GM10248 (cell line): ENCODE measurements at regions not wholly inside any gene's neighbourhood (a gene's known extent, or its start where the extent isn't known, plus 50 kb on each side); places are given as distances from the start of the nearest gene placed in this dataset.

Experiments used
- CTCF ChIA-PET: fragments of 300-600 bp; sonication (Branson Sonifier 250); formaldehyde crosslinking; extraction: SDS; loops from one replicate; lab custom pipeline; 2021; ENCODE audit warnings: antibody characterized with exemption; lab: Yijun Ruan, JAX
- POLR2A ChIA-PET: fragments of 350-650 bp; sonication (Branson Sonifier 250); formaldehyde crosslinking; extraction: SDS; loops from one replicate; lab custom pipeline; 2020; ENCODE audit warnings: antibody characterized with exemption; lab: Yijun Ruan, JAX
- DNase-seq: peaks from one replicate; pipeline ENCODE4 v3.0.0; 2012; ENCODE audit errors: extremely low spot score
- CTCF ChIP-seq: IDR thresholded peaks from 2 replicates; pipeline ENCODE4 v1.5.1; 2012; ENCODE audit warnings: mild to moderate bottlenecking, low read depth; ENCODE audit errors: extremely low read depth, missing control alignments, control extremely low read depth

- POLR2A ChIA-PET: no interaction called here
- TF ChIP-seq CTCF: no peak
- no peak for DNase-seq
- CTCF ChIA-PET: no interaction called here
Measured at GRCh38 chr7:115379321-115379720, 457.4 kb downstream of the MDFIC start.

- ChIA-PET POLR2A (no interaction called here), CTCF (no interaction called here)
- no peak for DNase-seq
- TF ChIP-seq CTCF: no peak
Measured at GRCh38 chr7:115368998-115369397, 447.1 kb downstream of the MDFIC start.

GRCh38 chr7:115363916-115364315 is 442.0 kb downstream of the MDFIC start:
- POLR2A ChIA-PET: no interaction called here
- CTCF ChIA-PET: no interaction called here
- TF ChIP-seq CTCF: no peak

GRCh38 chr7:115359955-115360354 is 438.1 kb downstream of the MDFIC start:
- CTCF ChIA-PET: no interaction called here
- POLR2A ChIA-PET: no interaction called here
- no peak for TF ChIP-seq CTCF
- no peak for DNase-seq

More at GRCh38 chr7:115363916-115364315, 442.0 kb downstream of the MDFIC start:
- DNase-seq: no peak

- ChIA-PET POLR2A (no interaction called here), CTCF (interaction anchor here (0.6 kb wide), 1 partner anchor 84 kb away, joined by 3 read pairs; no protein-coding TSS in a partner anchor)
- TF ChIP-seq CTCF: no peak
- DNase-seq: no peak
Measured at GRCh38 chr7:115359119-115359518, 437.2 kb downstream of the MDFIC start.

- no peak for DNase-seq
- TF ChIP-seq CTCF: no peak
- ChIA-PET CTCF (no interaction called here), POLR2A (no interaction called here)
Measured at GRCh38 chr7:115357703-115357999, 435.8 kb downstream of the MDFIC start.
